PC-3 (cell line): ENCODE measurements at regions not wholly inside any gene's neighbourhood (a gene's known extent, or its start where the extent isn't known, plus 50 kb on each side); places are given as distances from the start of the nearest gene placed in this dataset.

Source experiments
- ATAC-seq: fragments of 200-7000 bp; cut with Tn5 transposase; 2 replicates; pipeline ENCODE4 v1.9.1; 2020; ENCODE audit warnings: mild to moderate bottlenecking, moderate library complexity
- BruUV-seq: library from RNA; stranded (reverse); fragments of 400-500 nt; replicated peaks from 2 replicates; lab custom pipeline; 2021; lab: Mats Ljungman, UMichigan
- CTCF ChIA-PET: fragments of 300-600 bp; sonication (Branson Sonifier 250); formaldehyde crosslinking; loops from one replicate; lab custom pipeline; 2022; ENCODE audit warnings: antibody characterized with exemption; lab: Charles Lee
- POLR2A ChIA-PET: fragments of 300-600 bp; sonication (Branson Sonifier 250); formaldehyde crosslinking; loops from one replicate; lab custom pipeline; 2022; ENCODE audit warnings: antibody characterized with exemption; ENCODE audit not compliant: unreplicated experiment; lab: Charles Lee
- DNase-seq: peaks from one replicate; pipeline ENCODE4 v3.0.0-alpha.2; 2015
- H2AFZ ChIP-seq: fragments of 300-600 bp; sonication (generic); 2 replicates; pipeline ENCODE4 v1.6.0; 2016; ENCODE audit warnings: antibody characterized with exemption, low read length
- H3F3A ChIP-seq: fragments of 300-600 bp; sonication (generic); one replicate; pipeline ENCODE4 v1.6.0; 2017; ENCODE audit warnings: antibody characterized with exemption, low read length, control low read depth, mild to moderate bottlenecking; ENCODE audit not compliant: unreplicated experiment
- H3K27ac ChIP-seq: fragments of 300-600 bp; sonication (generic); 2 replicates; pipeline ENCODE4 v1.5.1; 2016; ENCODE audit warnings: mild to moderate bottlenecking, low read length
- H3K27me3 ChIP-seq: fragments of 300-600 bp; sonication (generic); 2 replicates; pipeline ENCODE4 v1.6.1; 2016; ENCODE audit warnings: low read length, mixed read lengths
- H3K36me3 ChIP-seq: fragments of 300-600 bp; sonication (generic); 2 replicates; pipeline ENCODE4 v1.6.1; 2016; ENCODE audit warnings: low read depth, mixed run types, low read length, mixed read lengths
- H3K4me1 ChIP-seq: fragments of 300-600 bp; sonication (generic); 2 replicates; pipeline ENCODE4 v1.5.1; 2016; ENCODE audit warnings: low read length; ENCODE audit not compliant: insufficient read depth
- H3K4me2 ChIP-seq: fragments of 300-600 bp; sonication (generic); 2 replicates; pipeline ENCODE4 v1.6.0; 2016; ENCODE audit warnings: low read length
- H3K4me3 ChIP-seq: fragments of 300-600 bp; sonication (generic); 2 replicates; pipeline ENCODE4 v1.5.1; 2016; ENCODE audit warnings: mild to moderate bottlenecking, low read length, mixed read lengths
- H3K79me2 ChIP-seq: fragments of 300-600 bp; sonication (generic); 2 replicates; pipeline ENCODE4 v1.6.1; 2017; ENCODE audit warnings: low read length, mixed read lengths
- H3K9ac ChIP-seq: fragments of 300-600 bp; sonication (generic); 2 replicates; pipeline ENCODE4 v1.6.0; 2016; ENCODE audit warnings: mild to moderate bottlenecking, low read length
- H3K9me2 ChIP-seq: fragments of 300-600 bp; sonication (generic); replicated peaks from 2 replicates; pipeline ENCODE4 v1.6.1; 2016; ENCODE audit warnings: mixed run types, low read length, mixed read lengths
- H3K9me3 ChIP-seq: fragments of 300-600 bp; sonication (generic); 2 replicates; pipeline ENCODE4 v1.6.1; 2016; ENCODE audit warnings: low read length, mixed read lengths
- H4K20me1 ChIP-seq: fragments of 300-600 bp; sonication (generic); 2 replicates; pipeline ENCODE4 v1.6.1; 2016; ENCODE audit warnings: low read length, mixed read lengths
- CTCF ChIP-seq: fragments of 300-600 bp; sonication (generic); conservative IDR thresholded peaks from 2 replicates; pipeline ENCODE4 v1.5.1; 2017; ENCODE audit warnings: antibody characterized with exemption, low read depth, mild to moderate bottlenecking, low read length
- EZH2 ChIP-seq: fragments of 300-600 bp; sonication (generic); IDR thresholded peaks from one replicate; pipeline ENCODE4 v1.6.1; 2017; ENCODE audit warnings: antibody characterized with exemption, mild to moderate bottlenecking, low read length; ENCODE audit not compliant: unreplicated experiment
- EZH2phosphoT487 ChIP-seq: fragments of 300-600 bp; sonication (generic); IDR thresholded peaks from 2 replicates; pipeline ENCODE4 v1.6.1; 2018; ENCODE audit warnings: mild to moderate bottlenecking, antibody characterized with exemption, low read length, borderline replicate concordance
- intact Hi-C: fragments of 100-400 bp; cut with micrococcal nuclease; formaldehyde crosslinking; loops from 2 replicates; pipeline ENCODE4 v1.9.0; 2023

- BruUV-seq = no TSS peak
- no peak overlapping the region for H2AFZ ChIP-seq
- H3K9me3 ChIP-seq = no peaks in the 10 kb centered on the region
- no peaks in the 10 kb centered on the region for H3K36me3 ChIP-seq
- H3K9me2 ChIP-seq = no peaks in the 10 kb centered on the region
- H4K20me1 ChIP-seq = no peaks in the 10 kb centered on the region
- TF ChIP-seq EZH2phosphoT487 (no peak), CTCF (no peak), EZH2 (no peak)
- no peak overlapping the region for H3K4me3 ChIP-seq
- no peaks in the 10 kb centered on the region for H3K27me3 ChIP-seq
- DNase-seq (no peak), ATAC-seq (no peak)
- no peak overlapping the region for H3K27ac ChIP-seq
- intact Hi-C loops = no loop called here
- H3K4me2 ChIP-seq = no peak overlapping the region
- H3K79me2 ChIP-seq = no peaks in the 10 kb centered on the region
- H3F3A ChIP-seq = no peaks in the 10 kb centered on the region
- ChIA-PET CTCF (no interaction called here), POLR2A (no interaction called here)
- H3K9ac ChIP-seq = no peak overlapping the region
- H3K4me1 ChIP-seq = no peaks in the 10 kb centered on the region
Measured at GRCh38 chr22:33991620-33992019, 71.3 kb upstream of the LARGE1 start.

DNA sequence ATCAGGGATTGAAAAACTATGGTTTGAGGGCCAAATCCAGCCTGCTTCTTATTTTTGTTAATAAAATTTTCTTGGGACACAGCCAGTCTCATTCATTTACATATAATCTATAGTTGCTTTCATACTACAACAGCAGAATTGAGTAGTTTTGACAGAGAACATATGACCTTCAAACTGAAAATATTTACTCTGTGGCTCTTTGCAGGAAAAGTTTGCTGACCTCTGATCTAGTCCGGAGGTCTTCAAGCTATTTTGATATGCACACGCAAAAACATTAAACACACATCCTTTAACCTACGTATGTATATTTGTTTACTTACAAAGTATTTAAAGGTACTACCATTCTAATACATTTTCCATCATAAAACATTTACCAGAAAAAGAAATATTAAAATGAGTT lies 76.5 kb upstream of the LARGE1 start:
- H3K4me1 ChIP-seq = no peaks in the 10 kb centered on the region
- no peaks in the 10 kb centered on the region for H3F3A ChIP-seq
- ATAC-seq (no peak), DNase-seq (no peak)
- H3K27me3 ChIP-seq = no peaks in the 10 kb centered on the region
- no peak overlapping the region for H3K4me2 ChIP-seq
- H4K20me1 ChIP-seq = no peaks in the 10 kb centered on the region
- intact Hi-C loops = no loop called here
- no TSS peak for BruUV-seq
- ChIA-PET POLR2A (no interaction called here), CTCF (no interaction called here)
- TF ChIP-seq CTCF (no peak), EZH2 (no peak), EZH2phosphoT487 (no peak)
- no peaks in the 10 kb centered on the region for H3K9me2 ChIP-seq
- H3K4me3 ChIP-seq = no peak overlapping the region
- H3K36me3 ChIP-seq = no peaks in the 10 kb centered on the region
- no peak overlapping the region for H3K27ac ChIP-seq
- no peaks in the 10 kb centered on the region for H3K79me2 ChIP-seq
- H3K9ac ChIP-seq = no peak overlapping the region
- H3K9me3 ChIP-seq = peaks cover 8% of the 10 kb centered on the region; the same call in 1 of the 2 replicates
- H2AFZ ChIP-seq = no peak overlapping the region

- no peaks in the 10 kb centered on the region for H3K27me3 ChIP-seq
- no peaks in the 10 kb centered on the region for H3K9me2 ChIP-seq
- H3K36me3 ChIP-seq = no peaks in the 10 kb centered on the region
- no peak overlapping the region for H3K4me3 ChIP-seq
- no peaks in the 10 kb centered on the region for H3K4me1 ChIP-seq
- intact Hi-C loops = no loop called here
- ATAC-seq = no peak
- no peaks in the 10 kb centered on the region for H3F3A ChIP-seq
- ChIA-PET CTCF (no interaction called here), POLR2A (no interaction called here)
- no peak overlapping the region for H3K9ac ChIP-seq
- H3K4me2 ChIP-seq = no peak overlapping the region
- H4K20me1 ChIP-seq = no peaks in the 10 kb centered on the region
- H3K9me3 ChIP-seq = peaks cover 8% of the 10 kb centered on the region; the same call in 1 of the 2 replicates
- DNase-seq = no peak
- no peak overlapping the region for H2AFZ ChIP-seq
- no peaks in the 10 kb centered on the region for H3K79me2 ChIP-seq
- BruUV-seq = no TSS peak
- H3K27ac ChIP-seq = no peak overlapping the region
- TF ChIP-seq CTCF (no peak), EZH2phosphoT487 (no peak), EZH2 (no peak)
Measured at GRCh38 chr22:34000879-34001526, 80.7 kb upstream of the LARGE1 start.
